HG03066 (cell line): ENCODE measurements at regions not wholly inside any gene's neighbourhood (a gene's known extent, or its start where the extent isn't known, plus 50 kb on each side); places are given as distances from the start of the nearest gene placed in this dataset.

Source experiments
- ATAC-seq: cut with Tn5 transposase; IDR thresholded peaks from one replicate; pipeline ENCODE4 v1.9.1; 2021; ENCODE audit warnings: low read depth; ENCODE audit not compliant: unreplicated experiment

DNA sequence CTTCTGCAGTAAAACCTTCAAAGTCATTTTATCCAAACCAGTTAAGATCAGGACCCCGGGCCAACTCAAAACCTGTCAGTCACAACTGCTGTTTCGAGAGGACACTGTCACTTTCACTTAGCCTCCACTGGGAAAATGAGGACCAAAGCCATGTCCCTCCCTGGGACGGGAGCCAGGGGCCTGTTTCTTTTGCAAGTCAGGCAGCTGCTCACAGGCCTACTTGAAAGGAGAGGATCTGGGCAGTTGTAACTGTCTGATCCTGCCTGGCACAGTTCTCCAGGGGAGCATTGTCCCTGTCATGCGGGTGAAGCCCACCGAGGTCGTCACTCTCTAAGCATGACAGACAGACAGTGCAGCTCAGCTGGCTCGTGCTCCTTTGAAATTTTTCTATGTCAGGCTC lies 276.2 kb downstream of the NPIPA8 start:
- no peak for ATAC-seq

- no peak for ATAC-seq
Observed at GRCh38 chr16:18059577-18059976, 277.0 kb downstream of the NPIPA8 start.

DNA sequence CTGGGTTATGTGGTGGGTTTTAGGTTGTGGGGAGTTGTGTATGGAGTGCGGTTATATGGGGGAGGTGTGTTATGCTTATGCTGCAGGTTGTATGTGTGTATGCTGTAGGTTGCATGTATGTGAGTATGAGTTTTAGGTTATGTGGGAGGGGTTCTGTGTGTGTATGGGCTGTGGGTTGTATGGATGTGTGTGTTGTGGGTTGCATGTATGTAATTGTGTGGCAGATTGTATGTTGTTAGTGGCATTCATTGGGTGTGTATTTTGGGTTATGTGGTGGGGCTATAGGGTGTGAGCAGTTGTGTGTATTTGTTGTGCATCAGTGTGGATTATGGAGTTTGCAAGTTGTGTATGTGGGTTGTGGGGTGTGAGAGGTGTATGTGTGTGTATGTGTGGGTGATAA lies 277.4 kb downstream of the NPIPA8 start:
- ATAC-seq = no peak

DNA sequence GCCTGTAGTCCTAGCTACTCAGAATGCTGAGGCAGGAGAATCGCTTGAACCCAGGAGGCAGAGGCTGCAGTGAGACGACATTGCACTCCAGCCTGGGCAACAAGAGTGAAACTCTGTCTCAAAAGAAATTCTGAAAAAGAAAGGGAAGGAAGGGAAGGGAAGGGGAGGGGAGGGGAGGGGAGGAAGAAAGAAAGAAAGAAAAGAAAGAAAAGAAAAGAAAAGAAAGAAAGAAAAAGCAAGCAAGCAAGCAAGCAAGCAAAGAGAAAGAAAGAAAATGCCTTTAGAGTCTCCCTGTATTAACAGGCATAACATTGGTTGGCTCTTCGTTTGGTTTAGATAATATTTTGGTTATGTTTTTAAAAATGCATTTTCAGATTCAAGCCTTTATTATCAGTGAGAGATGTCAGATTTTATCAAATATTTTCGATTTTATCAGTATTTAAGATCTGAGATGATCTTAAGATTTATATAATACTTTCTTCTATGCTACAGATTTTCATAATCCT lies 281.1 kb downstream of the NPIPA8 start:
- no peak for ATAC-seq

DNA sequence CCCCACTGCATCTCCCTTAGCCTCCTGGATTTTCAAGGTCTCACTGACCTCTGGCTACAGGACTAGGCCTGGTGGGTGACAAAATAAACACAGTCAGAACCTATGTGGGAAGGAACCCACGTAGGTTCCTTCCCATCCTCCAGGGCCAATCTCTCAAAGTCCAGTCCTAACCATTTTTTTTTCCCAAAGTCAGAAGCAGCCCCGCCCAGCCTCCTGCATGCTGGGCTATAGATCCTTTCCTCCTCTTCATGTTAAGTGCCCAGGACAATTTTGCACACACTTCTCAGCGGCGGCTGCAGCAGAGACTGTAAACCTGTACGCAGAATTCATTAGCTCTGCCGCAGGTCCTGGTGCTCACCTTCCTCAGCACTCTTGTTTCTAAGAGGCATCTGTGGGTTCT lies 285.8 kb downstream of the NPIPA8 start:
- ATAC-seq = no peak

DNA sequence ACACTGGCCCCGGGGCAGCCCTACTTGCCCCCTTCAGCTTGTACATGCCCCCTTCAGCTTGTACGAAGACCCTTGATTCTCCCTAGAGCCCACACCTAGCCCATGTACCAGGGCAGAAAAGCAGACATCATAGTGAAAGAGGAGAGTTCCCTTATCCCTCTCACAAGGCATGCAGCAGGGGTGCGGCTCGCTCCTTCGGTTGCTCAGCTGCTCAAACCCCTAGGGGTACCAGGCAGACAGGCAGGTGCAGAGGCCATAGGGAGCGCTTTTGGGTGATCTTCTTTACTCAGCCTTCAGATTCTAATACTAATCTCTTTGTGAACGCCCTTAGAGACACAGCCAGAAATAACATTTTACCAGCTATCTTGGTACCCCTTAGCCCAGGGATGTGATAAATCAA lies 286.3 kb downstream of the NPIPA8 start:
- no peak for ATAC-seq

DNA sequence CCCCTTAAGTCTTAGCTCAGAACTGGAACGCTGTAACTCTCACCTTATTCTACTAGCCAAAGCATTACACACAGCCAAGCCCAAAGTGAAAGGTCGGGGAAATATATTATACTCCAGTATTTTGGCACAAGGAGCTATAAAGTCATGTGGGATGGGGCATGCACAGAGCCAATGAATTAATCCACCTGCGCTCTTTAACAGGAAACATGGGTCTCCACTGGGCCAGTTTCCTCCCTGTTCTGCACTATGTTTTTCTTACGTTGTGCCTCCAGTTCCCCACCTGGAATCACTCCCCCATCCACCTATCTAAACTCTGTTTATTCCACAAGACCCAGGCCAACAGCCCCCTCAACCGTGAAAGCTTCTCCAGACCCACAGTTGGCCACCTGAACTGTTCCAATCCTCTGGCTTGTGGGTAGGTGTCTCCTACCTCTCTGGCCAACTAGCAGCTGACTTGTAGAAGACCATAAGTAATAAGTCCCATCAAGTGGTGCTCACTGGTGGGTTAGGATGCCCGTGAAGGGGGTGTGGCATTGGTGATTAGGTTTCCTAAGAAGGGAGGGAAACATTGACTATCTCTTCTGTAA lies 286.9 kb downstream of the NPIPA8 start:
- no peak for ATAC-seq

DNA sequence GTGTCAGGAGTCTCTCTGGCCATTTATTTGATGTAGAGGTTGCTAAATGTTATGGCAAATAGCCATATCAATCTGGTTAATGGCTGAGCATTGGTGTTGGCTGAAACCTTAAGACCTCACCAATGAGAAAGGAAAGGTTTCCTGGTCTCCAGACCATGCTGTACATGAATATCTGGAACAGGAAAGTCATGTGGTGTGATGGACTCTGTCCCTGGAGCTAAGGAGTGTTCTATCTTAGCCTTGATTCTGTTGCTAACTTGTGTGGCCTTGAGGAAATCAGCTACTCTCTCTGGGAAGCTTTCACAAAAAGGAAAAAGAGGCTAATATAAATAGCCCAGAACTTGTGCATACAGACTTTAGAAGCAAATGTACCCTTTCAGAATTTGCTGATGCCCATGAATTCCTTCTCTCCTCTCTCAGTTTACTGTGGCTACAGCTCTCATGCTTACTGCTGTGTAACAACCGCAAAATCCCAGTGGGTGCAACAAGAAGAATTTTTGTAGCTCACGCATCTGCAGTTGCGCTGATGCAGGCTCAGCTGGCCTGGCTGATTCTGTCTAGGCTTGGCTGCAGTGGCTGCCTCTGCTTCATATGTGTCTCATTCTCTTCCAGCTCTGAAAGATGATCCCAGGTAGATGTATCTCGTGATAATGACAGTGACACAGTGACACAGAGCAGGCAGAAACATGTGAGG lies 287.5 kb downstream of the NPIPA8 start:
- no peak for ATAC-seq

DNA sequence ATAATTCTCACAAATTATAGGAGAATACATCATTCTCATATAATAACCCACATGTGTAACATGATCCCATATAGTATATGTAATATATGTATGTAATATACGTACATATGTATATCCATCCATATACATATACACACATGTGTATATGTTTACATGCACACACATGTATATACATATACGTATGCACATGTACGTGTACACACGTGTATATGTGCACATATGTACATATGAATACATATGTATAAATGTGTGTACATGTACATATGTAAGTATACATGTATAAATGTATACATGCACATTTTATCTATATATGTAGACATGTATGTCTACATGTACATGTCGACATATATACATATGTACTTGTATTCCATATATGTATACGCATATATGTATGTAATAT lies 288.8 kb downstream of the NPIPA8 start:
- ATAC-seq = no peak

GRCh38 chr16:18045356-18045755 lies 291.2 kb downstream of the NPIPA8 start:
- ATAC-seq = no peak

DNA sequence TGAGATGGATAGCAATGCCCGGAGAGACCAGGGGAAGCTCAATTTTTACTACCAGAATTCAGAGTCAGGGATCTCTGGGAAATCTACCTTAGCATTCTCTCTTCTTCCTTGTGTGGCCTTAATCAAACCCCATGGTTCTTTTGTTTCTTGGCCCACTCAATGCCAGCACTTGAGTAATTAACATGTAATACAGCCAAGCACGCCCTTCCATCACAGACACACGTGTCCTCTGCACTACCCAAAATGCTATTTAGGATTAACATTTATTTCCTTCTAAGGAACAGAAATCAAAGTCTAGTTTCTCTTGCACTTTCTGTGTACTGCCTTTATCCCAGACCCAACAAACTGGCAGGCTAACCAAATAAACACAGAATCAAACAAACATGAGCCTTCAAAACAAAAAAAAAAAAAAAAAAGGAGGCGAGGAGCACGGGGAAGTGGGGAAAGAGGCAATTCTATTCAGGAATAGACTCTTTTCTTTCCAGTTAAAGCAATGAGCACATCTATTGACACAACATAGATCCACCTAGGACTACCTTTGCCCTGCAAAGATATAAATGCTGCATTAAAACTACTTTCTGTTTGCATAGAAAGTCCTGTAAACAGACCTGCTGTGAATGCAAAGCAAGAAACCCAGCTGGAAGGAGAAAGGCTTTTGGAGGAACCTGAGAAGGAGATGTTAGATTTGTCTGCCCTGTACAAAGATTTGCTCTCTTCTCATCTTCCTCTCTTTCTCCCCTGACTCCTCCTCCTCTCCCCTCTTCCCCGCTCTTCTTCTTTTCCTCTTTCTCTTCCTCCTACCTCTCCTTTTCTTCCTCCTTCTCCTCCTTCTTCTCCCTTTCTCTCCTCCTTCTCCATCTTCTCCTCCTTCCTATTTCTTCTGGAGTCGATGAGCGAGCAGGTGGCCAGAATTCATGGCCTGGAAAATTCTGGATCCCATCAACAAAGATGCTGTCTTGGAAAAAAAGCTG lies 294.4 kb downstream of the NPIPA8 start:
- ATAC-seq = no peak

DNA sequence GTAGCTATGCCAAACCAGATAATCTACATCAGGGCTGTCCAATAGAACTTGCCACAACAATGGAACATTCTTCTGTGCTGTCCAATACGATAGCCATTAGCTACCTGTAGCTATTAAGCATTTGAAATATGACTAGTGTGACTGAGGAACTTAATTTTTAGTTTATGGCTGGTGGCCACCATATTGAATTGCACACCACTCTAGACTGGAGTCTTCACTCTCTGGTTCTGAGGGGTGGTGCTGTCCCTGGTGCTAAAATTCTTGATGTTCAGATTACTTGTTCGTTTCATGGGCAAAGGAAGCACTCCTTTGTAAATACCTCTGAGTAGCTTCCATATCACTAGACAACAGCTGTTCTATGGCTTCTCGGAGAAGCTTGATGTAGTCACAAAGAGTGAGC lies 296.6 kb downstream of the NPIPA8 start:
- no peak for ATAC-seq

GRCh38 chr16:18037051-18037450 lies 299.5 kb downstream of the NPIPA8 start:
- ATAC-seq = no peak

- ATAC-seq = no peak
Observed at GRCh38 chr16:18024611-18025010, 311.9 kb downstream of the NPIPA8 start.

DNA sequence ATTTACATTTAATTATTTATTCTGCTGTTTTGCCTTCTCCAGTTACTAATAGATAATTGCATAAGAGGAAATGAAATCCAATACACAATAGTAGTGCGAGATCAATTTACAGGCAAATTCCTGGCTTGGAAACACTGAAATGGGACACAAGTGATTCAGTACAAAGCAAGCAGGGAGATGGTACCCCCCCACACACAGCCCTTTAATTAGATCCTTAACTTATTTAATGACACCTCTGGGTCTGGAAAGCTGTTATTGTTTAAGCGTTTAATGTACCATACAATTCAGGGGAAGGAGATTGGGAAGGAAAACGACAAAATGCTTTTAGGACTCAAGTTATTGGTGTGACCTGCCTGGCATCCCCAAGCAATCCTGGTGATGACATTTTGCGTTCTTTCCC lies 318.2 kb downstream of the NPIPA8 start:
- ATAC-seq = no peak

DNA sequence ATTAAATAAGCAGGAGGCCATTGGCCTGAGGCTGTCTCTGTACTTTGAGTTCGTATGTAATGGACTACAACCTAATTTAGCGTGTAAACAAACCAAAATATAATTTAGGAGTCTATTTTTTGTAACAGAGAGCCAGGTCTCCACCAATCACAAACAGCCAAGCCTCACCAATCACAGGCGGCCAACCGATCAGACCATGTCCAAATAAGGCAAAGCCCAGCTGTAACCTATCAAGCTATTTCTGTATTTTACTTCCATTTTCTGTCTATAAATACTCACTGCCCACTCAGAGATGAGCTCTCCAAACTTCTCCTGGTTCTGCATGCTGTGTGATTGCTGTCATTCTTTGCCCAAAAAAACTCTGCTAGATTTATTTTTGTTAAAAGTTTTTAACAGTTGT lies 322.7 kb downstream of the NPIPA8 start:
- ATAC-seq = no peak

DNA sequence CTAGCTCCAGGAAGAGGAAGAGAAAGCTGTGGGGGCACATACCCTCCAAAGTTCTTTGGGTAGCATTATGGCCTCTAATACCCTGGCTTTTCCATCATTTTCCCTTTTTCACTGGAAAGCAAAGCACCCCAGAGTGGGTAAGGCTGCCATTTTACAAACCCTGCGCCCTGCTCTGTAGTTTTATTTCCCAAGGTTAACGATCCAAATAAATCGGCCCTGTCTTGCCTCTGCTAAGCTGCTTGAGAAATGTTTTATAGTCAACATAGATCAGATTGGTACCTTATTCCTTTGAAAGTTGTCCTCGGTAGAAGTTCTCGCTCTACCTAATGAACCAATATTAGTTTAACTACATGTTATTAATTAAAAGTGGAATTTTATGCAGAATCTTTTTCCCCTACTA lies 328.2 kb downstream of the NPIPA8 start:
- no peak for ATAC-seq

GRCh38 chr16:18003033-18003432 lies 333.5 kb downstream of the NPIPA8 start:
- no peak for ATAC-seq

GRCh38 chr16:17998996-17999395 lies 337.5 kb downstream of the NPIPA8 start:
- no peak for ATAC-seq

DNA sequence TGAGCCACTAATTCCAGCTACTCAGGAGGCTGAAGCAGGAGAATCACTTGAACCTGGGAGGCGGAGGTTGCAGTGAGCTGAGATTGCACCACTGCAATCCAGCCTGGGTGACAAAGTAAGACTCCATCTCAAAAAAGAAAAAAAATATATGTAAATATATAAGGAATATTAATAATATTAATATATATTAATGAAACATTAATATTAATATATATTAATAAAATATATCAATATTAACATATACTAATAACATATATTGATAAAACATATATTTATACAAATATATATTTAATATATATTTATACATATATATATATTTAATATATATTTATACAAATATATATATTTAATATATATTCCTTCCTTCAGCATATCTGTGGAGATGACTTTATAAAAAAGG lies 338.0 kb downstream of the NPIPA8 start:
- no peak for ATAC-seq

DNA sequence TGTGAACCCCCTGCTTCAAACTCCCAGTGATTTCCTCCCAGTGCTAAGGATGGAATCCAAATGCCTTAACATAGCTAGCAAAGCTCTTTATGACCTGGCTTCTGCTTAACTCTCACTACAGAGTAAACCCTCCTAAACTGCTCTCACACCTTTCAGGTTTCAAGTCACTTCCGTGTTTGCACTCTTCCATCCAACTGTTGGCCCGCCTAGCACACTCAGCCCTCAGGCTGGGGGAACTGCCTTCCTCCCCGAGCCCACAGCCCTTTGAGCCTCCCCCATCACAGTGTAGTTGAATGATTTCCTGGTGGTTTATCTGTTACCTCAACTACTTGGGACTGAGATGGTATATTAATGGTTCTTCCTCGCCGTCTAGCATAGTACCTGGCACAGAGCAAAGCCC lies 342.5 kb downstream of the NPIPA8 start:
- ATAC-seq = no peak
